Transverse colon (tissue), 4 donors: ENCODE measurements at regions not wholly inside any gene's neighbourhood (a gene's known extent, or its start where the extent isn't known, plus 50 kb on each side); places are given as distances from the start of the nearest gene placed in this dataset.

ENCODE experiments used
- DNase-seq: peaks from one replicate; pipeline ENCODE4 v3.0.0-alpha.2; 2019
- H3K27ac ChIP-seq, 4 donors: fragments of 200-600 bp; sonication (generic); 2 replicates each; pipeline ENCODE4 v1.5.1; 2016 to 2018; ENCODE audit warnings: inconsistent platforms in 4 of 4
- H3K27me3 ChIP-seq: fragments of 200-600 bp; sonication (generic); 2 replicates; pipeline ENCODE4 v1.5.1; 2017; ENCODE audit warnings: inconsistent platforms
- H3K36me3 ChIP-seq, 4 donors: fragments of 200-600 bp; sonication (generic); 2 replicates each; pipeline ENCODE4 v1.5.1; 2017 to 2019; ENCODE audit warnings: inconsistent platforms in 4 of 4
- H3K4me1 ChIP-seq, 4 donors: fragments of 200-600 bp; sonication (generic); 2 replicates each; pipeline ENCODE4 v1.5.1; 2017 to 2020; ENCODE audit warnings: inconsistent platforms in 4 of 4
- H3K4me3 ChIP-seq, 4 donors: fragments of 200-600 bp; sonication (generic); 1 replicate in 1 of 4; 2 replicates in 3 of 4; pipeline versions ENCODE4 v1.5.1 to v1.6.1; 2017 to 2019; ENCODE audit warnings: inconsistent platforms in 4 of 4
- H3K9me3 ChIP-seq, 2 donors: fragments of 200-600 bp; sonication (generic); 2 replicates each; pipeline ENCODE4 v1.5.1; 2017 to 2019; ENCODE audit warnings: inconsistent platforms in 2 of 2
- EP300 ChIP-seq: sonication (generic); formaldehyde crosslinking; IDR thresholded peaks from one replicate; pipeline ENCODE4 v1.6.1; 2017; ENCODE audit warnings: antibody characterized with exemption, low read depth
- POLR2A ChIP-seq: fragments of 450-650 bp; IDR thresholded peaks from one replicate; pipeline ENCODE4 v1.6.1; 2016; ENCODE audit warnings: antibody characterized with exemption, mild to moderate bottlenecking, moderate library complexity
- POLR2AphosphoS5 ChIP-seq, 3 donors: sonication (generic); formaldehyde crosslinking; IDR thresholded peaks; one replicate each; pipeline ENCODE4 v1.6.1; 2016; ENCODE audit warnings: antibody characterized with exemption in 3 of 3
- WGBS, 2 donors: methylation state at CpG; one replicate each; pipeline ENCODE4 v1.1.5; 2018; ENCODE audit warnings: low coverage in 1 of 2; 5-methylcytosine and 5-hydroxymethylcytosine counted together
- in situ Hi-C, 4 donors: fragments of 200-750 bp; cut with MboI; loops; one replicate each; pipeline versions ENCODE4 v1.15.0 to v1.15.1; 2017; ENCODE audit warnings: low sequenced_read_pairs in 3 of 4, low pct_ligation_motif_present in 1 of 4, low pct_unique_long_range_greater_than_20kb in 1 of 4
- intact Hi-C: fragments of 100-400 bp; cut with DNase I; formaldehyde crosslinking; loops from one replicate; pipeline ENCODE4 v1.15.1; 2023; ENCODE audit warnings: low total_unique reads
- TF ChIP-seq, protein P1 (sequence below), 5 experiments: fragments of 200-600 bp in 3 of 5; fragments of 450-650 bp in 2 of 5; sonication (generic) in 3 of 5; IDR thresholded peaks; 1 replicate in 2 of 5; 2 replicates in 3 of 5; pipeline ENCODE4 v1.5.1; 2016 to 2017; ENCODE audit warnings: antibody characterized with exemption in 5 of 5, inconsistent platforms in 3 of 5, mild to moderate bottlenecking in 2 of 5, moderate library complexity in 1 of 5

DNA sequence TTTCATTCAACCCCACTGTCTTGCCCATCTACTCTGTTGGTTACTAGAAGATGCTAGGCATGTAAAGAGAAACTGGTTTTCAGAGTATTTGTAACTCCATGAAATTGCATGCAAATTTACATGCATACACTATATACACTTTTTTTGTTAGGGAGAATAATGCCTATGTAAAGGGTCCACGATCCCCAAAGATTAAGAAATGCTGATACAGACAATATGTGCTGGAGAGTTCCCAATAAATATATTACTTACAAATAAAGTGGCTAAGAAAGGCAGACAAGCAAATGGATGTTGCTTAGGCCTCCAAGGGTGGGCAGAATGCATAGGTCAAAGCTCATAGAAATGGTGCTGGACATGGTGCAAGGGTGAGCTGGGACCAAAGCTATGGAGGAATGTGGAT lies 109.6 kb upstream of the NHSL1 start:
- H3K27me3 ChIP-seq = no peaks in the 10 kb centered on the region
- H3K4me1 ChIP-seq = no peaks in the 10 kb centered on the region
- WGBS, 2 donors = 73 to 86% methylated on average over 1 of the region's 1 CpG
- no peaks in the 10 kb centered on the region for H3K36me3 ChIP-seq
- TF ChIP-seq, protein P1, sequence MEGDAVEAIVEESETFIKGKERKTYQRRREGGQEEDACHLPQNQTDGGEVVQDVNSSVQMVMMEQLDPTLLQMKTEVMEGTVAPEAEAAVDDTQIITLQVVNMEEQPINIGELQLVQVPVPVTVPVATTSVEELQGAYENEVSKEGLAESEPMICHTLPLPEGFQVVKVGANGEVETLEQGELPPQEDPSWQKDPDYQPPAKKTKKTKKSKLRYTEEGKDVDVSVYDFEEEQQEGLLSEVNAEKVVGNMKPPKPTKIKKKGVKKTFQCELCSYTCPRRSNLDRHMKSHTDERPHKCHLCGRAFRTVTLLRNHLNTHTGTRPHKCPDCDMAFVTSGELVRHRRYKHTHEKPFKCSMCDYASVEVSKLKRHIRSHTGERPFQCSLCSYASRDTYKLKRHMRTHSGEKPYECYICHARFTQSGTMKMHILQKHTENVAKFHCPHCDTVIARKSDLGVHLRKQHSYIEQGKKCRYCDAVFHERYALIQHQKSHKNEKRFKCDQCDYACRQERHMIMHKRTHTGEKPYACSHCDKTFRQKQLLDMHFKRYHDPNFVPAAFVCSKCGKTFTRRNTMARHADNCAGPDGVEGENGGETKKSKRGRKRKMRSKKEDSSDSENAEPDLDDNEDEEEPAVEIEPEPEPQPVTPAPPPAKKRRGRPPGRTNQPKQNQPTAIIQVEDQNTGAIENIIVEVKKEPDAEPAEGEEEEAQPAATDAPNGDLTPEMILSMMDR (IDR thresholded peaks at IDR 0.05) = no peak
- TF ChIP-seq POLR2AphosphoS5 (IDR thresholded peaks at IDR 0.05) = no peak
- no peak for TF ChIP-seq EP300
- H3K4me3 ChIP-seq = no peak overlapping the region
- intact Hi-C loops = no loop called here
- in situ Hi-C loops = no loop called here
- H3K27ac ChIP-seq = no peak overlapping the region
- H3K9me3 ChIP-seq = no peaks in the 10 kb centered on the region
- DNase-seq = no peak

DNA sequence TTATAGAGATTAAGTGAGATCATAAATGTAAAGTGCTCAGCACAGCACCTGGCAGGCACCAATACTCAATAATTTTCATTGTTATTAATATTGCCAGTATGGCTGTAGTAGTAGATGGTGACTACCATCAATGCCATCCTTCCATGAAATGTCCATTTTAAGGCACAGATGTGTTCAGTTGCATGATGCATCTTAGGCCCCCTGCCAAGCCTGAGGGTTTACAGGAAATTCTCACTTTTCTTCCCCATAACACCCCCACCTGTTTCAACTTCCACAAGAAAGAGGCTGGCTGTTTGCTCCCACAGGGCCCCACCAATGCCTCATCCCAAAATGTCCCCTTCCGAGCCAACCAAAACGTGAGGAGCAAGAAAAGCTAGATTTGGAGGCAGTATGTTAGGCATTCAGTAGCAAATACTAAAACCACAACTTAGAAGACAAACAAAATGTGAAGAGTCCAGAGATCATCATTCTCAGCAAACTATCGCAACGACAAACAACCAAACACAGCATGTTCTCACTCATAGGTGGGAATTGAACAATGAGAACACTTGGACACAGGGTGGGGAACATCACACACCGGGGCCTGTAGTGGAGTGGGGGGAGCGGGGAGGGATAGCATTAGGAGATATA lies 110.6 kb upstream of the NHSL1 start:
- in situ Hi-C loops (no loop called here), intact Hi-C loops (no loop called here)
- TF ChIP-seq, protein P1 (IDR thresholded peaks at IDR 0.05) = no peak
- TF ChIP-seq EP300 = no peak
- no peak for TF ChIP-seq POLR2A
- no peak for TF ChIP-seq POLR2AphosphoS5 (IDR thresholded peaks at IDR 0.05)
- no peaks in the 10 kb centered on the region for H3K4me1 ChIP-seq
- H3K9me3 ChIP-seq = no peaks in the 10 kb centered on the region
- no peaks in the 10 kb centered on the region for H3K27me3 ChIP-seq
- H3K4me3 ChIP-seq = no peak overlapping the region
- H3K27ac ChIP-seq = no peak overlapping the region
- WGBS, 2 donors = 88 to 90% methylated on average over 6 of the region's 6 CpGs
- H3K36me3 ChIP-seq = no peaks in the 10 kb centered on the region
- no peak for DNase-seq

DNA sequence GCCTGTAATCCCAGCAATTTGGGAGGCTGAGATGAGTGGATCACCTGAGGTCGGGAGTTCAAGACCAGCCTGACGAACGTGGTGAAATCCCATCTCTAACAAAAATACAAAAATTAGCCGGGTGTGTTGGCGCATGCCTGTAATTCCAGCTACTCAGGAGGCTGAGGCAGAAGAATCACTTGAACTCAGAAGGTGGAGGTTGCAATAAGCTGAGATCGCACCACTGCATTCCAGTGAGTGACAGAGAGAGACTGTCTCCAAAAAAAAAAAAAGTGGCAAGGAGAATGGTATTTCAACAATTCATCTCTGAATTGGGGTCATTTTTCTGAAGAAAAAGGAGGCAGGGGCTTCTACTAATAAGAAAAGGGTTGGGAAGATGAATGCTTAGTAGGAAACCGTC lies 111.5 kb upstream of the NHSL1 start:
- in situ Hi-C loops (no loop called here), intact Hi-C loops (no loop called here)
- TF ChIP-seq, protein P1 (IDR thresholded peaks at IDR 0.05) = no peak
- TF ChIP-seq EP300 (no peak), POLR2A (no peak), POLR2AphosphoS5 (IDR thresholded peaks at IDR 0.05) (no peak)
- Histone ChIP-seq H3K36me3 (no peaks in the 10 kb centered on the region), H3K27me3 (no peaks in the 10 kb centered on the region), H3K4me1 (no peaks in the 10 kb centered on the region), H3K9me3 (no peaks in the 10 kb centered on the region), H3K27ac (no peak overlapping the region), H3K4me3 (no peak overlapping the region)
- no peak for DNase-seq
- WGBS, 2 donors = 78 to 80% methylated on average over 3 to 7 of the region's 7 CpGs

DNA sequence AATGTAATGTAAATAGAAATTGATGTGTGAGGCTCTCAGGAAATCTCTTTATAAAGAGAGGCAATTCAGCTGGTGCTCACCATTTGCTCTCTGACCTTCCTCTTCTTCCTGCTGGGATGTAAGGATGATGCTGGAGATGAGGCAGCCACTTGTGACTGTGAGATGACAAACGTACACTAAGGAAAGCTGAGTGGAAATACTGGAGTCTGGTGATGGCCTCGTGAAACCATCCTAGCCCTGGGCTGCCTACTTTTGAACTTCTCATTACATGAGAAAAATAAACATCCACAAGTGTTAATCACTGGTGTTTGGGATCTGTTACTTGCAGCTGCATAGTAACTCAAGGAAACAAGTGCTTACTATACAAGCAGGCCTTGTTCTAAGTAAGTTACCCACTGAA lies 114.9 kb upstream of the NHSL1 start:
- H3K27ac ChIP-seq = no peak overlapping the region
- no peak overlapping the region for H3K4me3 ChIP-seq
- intact Hi-C loops = no loop called here
- no peaks in the 10 kb centered on the region for H3K36me3 ChIP-seq
- no peaks in the 10 kb centered on the region for H3K27me3 ChIP-seq
- in situ Hi-C loops = no loop called here
- no peaks in the 10 kb centered on the region for H3K9me3 ChIP-seq
- H3K4me1 ChIP-seq = no peaks in the 10 kb centered on the region
- DNase-seq = no peak
- TF ChIP-seq POLR2AphosphoS5 (IDR thresholded peaks at IDR 0.05) = no peak
- TF ChIP-seq EP300 = no peak
- TF ChIP-seq POLR2A = no peak
- TF ChIP-seq, protein P1 (IDR thresholded peaks at IDR 0.05) = no peak
- 62 to 69% methylated on average over 2 of the region's 2 CpGs for WGBS, 2 donors
